Fibroblast of mammary gland (primary cell): ENCODE measurements at regions not wholly inside any gene's neighbourhood (a gene's known extent, or its start where the extent isn't known, plus 50 kb on each side); places are given as distances from the start of the nearest gene placed in this dataset.
A peak's percentile ranks its signal among the peaks of the same experiment; 100 is the strongest.

ENCODE experiments used
- DNase-seq: peaks from one replicate; pipeline ENCODE4 v3.0.0-alpha.2; 2010; ENCODE audit warnings: low read depth
- H3K4me3 ChIP-seq: 2 replicates; pipeline ENCODE4 v1.5.1; 2011; ENCODE audit warnings: low read depth, mild to moderate bottlenecking, low read length, moderate library complexity; ENCODE audit not compliant: control insufficient read depth
- CTCF ChIP-seq: conservative IDR thresholded peaks from 2 replicates; pipeline ENCODE4 v1.5.1; 2011; ENCODE audit warnings: low read depth, low read length, inconsistent platforms; ENCODE audit not compliant: control insufficient read depth, insufficient read depth

GRCh38 chr12:107461222-107461975 lies 224.2 kb upstream of the PWP1 start:
- peak; percentile 94 for DNase-seq
- H3K4me3 ChIP-seq, result no peak overlapping the region
- TF ChIP-seq CTCF, result no peak

DNA sequence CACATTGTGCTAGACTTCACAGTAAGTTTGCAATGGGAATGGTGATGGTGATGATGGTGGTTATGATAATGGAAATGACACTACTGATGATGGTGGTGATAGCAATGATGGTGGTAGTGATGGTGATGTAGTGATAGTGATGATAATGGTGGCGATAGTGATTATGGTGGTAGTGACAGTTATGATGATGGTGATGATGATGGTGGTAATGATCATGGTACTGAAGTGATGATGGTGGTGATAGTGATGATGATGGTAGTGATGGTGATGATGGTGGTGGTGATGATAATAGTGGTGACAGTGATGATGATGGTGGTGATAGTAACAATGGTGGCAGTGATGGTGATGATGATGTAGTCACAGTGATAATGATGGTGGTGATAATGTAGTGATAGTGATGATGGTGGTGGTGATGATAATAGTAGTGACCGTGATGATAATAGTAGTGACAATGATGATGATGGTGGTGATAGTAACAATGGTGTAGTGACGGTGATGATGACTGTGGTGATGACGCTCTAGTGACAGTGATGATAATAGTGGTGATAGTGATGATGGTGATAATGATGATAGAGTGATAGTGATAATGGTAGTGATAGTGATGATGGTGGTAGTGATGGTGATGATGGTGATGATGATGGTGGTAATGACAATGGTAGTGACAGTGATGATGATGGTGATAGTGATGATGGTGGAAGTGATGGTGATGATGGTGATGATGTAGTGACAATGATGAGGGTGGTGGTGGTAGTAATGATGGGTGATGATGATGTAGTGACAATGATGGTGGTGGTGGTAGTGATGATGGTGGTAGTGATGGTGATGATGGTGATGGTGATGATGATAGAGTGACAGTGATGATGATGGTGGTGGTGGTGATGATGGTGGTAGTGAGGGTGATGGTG lies 222.9 kb upstream of the PWP1 start:
- TF ChIP-seq CTCF, result no peak
- no peak overlapping the region for H3K4me3 ChIP-seq
- no peak for DNase-seq

DNA sequence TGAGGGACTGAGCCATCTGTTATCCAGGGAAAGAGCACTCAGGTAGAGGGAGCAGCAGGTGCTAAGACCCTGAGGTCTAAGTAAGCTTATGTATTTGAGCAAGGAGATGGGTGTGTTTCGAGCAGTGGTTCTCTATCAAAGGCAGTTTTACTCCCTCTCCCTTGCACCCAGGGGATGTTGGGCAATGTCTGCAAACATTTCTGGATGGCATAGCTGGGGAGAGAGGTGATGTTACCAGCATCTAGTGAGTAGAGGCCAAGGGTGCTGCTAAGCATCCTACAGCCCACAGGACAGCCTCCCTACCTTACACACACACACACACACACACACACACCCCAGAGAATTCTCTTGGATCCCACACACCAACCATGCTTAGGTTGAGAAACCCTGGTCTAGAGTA lies 221.0 kb upstream of the PWP1 start:
- DNase-seq, result no peak
- TF ChIP-seq CTCF, result no peak
- H3K4me3 ChIP-seq, result no peak overlapping the region

DNA sequence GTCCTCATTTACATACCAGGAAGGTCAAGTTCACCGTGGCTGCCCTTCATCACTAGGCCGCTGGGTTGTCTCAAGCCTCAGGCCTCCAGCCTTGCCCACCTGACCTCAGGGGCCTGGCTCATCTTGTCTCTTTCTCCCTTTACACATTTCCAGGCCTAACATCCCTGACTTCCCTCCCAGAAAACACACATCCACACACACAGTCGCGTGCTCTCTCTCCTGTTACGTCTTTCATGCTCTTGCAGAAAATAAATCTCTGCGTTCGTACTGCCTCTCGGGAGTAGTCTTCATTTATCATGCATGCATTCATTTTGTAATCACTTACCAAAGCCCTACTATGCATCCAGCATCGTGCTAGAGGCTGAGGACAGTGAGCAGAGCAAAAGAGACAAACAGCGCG lies 220.0 kb upstream of the PWP1 start:
- DNase-seq, result no peak
- TF ChIP-seq CTCF, result no peak
- H3K4me3 ChIP-seq, result no peak overlapping the region

DNA sequence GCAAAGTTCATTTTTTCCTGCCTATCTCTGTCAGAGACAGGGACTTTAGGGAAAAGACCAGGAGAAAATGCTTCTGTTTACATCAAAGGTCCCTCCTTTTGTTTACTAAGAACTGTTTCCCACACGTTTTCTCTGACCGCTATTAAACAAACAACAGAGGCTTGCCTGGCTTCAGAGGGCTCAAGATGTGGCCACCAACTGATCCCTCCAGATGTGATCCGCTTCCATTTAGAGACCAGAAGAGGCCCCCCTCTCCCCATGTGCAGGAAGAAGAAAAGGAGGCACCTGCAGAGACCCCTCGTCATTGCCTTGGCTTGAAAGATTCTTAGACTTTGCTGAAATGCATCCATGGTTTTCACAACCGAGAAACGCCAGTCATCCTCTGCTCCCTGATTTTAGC lies 217.9 kb upstream of the PWP1 start:
- TF ChIP-seq CTCF, result no peak
- no peak overlapping the region for H3K4me3 ChIP-seq
- DNase-seq, result no peak

GRCh38 chr12:107468182-107468581 lies 217.4 kb upstream of the PWP1 start:
- no peak overlapping the region for H3K4me3 ChIP-seq
- no peak for DNase-seq
- TF ChIP-seq CTCF, result no peak
